ENCODE measurements at regions not wholly inside any gene's neighbourhood (a gene's known extent, or its start where the extent isn't known, plus 50 kb on each side); places are given as distances from the start of the nearest gene placed in this dataset.

GRCh38 chr5:73278693-73279092 is 105.7 kb downstream of the TMEM174 start:
- CTCF ChIA-PET, result interaction anchor here (0.8 to 1.5 kb wide), 4 partner anchors 23 to 172 kb away, joined by 3 to 6 read pairs (median 4); no protein-coding TSS in a partner anchor
- no peak for FAIRE-seq
- TF ChIP-seq GATA2 (IDR thresholded peaks at IDR 0.05; ENCODE audit: insufficient read depth, insufficient read length, low read depth, low read length), result no peak
- no peak for TF ChIP-seq CTCF (IDR thresholded peaks at IDR 0.05; ENCODE audit: extremely low read depth in 1 of 2, insufficient read depth in 1 of 2, low read depth in 1 of 2, low read length in 2 of 2)
- no peak for TF ChIP-seq JUN (IDR thresholded peaks at IDR 0.05; ENCODE audit: borderline replicate concordance, insufficient read depth, insufficient read length, low read depth)
- TF ChIP-seq POLR2A (IDR thresholded peaks at IDR 0.05; ENCODE audit: low read depth, low read length), result no peak
- TF ChIP-seq MAX (IDR thresholded peaks at IDR 0.05; ENCODE audit: insufficient read depth, insufficient read length), result no peak
- no peak for TF ChIP-seq FOS (IDR thresholded peaks at IDR 0.05; ENCODE audit: borderline replicate concordance, insufficient read depth, low read length)
- TF ChIP-seq EZH2 (IDR thresholded peaks at IDR 0.05; ENCODE audit: borderline replicate concordance, low read depth, low read length, severe bottlenecking), result no peak
- no peak for TF ChIP-seq MYC (IDR thresholded peaks at IDR 0.05; ENCODE audit: low read depth, low read length)
- TF ChIP-seq POLR2AphosphoS5 (IDR thresholded peaks at IDR 0.05; ENCODE audit: insufficient read depth, low read depth, low read length), result no peak

More at GRCh38 chr5:73278693-73279092, 105.7 kb downstream of the TMEM174 start:
- POLR2A ChIA-PET, result no interaction called here
- no peak overlapping the region for H3K9ac ChIP-seq (replicated peaks; ENCODE audit: extremely low read depth, insufficient read depth, low read length)
- no peak for DNase-seq (ENCODE audit: low read depth, low spot score)
- no peak overlapping the region for H2AFZ ChIP-seq (ENCODE audit: low read depth, low read length)
- H3K27ac ChIP-seq (ENCODE audit: insufficient read depth, low read depth, low read length), result no peak overlapping the region
- H3K4me1 ChIP-seq (ENCODE audit: control insufficient read depth, extremely low read depth, insufficient read depth, low read length), result peaks cover 17% of the 10 kb centered on the region
- no peak overlapping the region for H3K4me3 ChIP-seq (replicated peaks in 1 of 3; ENCODE audit: insufficient read depth in 1 of 3, low read depth in 1 of 3, low read length in 3 of 3)
- H3K9me3 ChIP-seq (replicated peaks; ENCODE audit: control insufficient read depth, insufficient read depth, low read length), result no peaks in the 10 kb centered on the region
- H3K27me3 ChIP-seq (ENCODE audit: control insufficient read depth in 2 of 2, insufficient read depth in 2 of 2, low read length in 2 of 2), result peaks cover 54% of the 10 kb centered on the region in 2 experiments
- H4K20me1 ChIP-seq (replicated peaks; ENCODE audit: control insufficient read depth, extremely low read depth, insufficient read depth, low read length), result no peaks in the 10 kb centered on the region
- intact Hi-C loops (cut with micrococcal nuclease), result no loop called here
- H3K9me1 ChIP-seq (replicated peaks; ENCODE audit: control insufficient read depth, extremely low read depth, insufficient read depth, low read length), result no peaks in the 10 kb centered on the region
- no TSS peak for BruUV-seq (replicated peaks)
- dilution Hi-C loops (cut with MboI; ENCODE audit: extremely low pct_ligation_motif_present, low sequenced_read_pairs), result no loop called here
- H3K36me3 ChIP-seq (ENCODE audit: control insufficient read depth in 2 of 2, extremely low read depth in 1 of 2, insufficient read depth in 2 of 2, low read length in 2 of 2), result no peaks in the 10 kb centered on the region
- no peak overlapping the region for H3K4me2 ChIP-seq (ENCODE audit: insufficient read depth, low read length)
- no peaks in the 10 kb centered on the region for H3K79me2 ChIP-seq (ENCODE audit: control insufficient read depth, insufficient read depth, low read length)
